ENCODE measurements at regions not wholly inside any gene's neighbourhood (a gene's known extent, or its start where the extent isn't known, plus 50 kb on each side); places are given as distances from the start of the nearest gene placed in this dataset.

DNA sequence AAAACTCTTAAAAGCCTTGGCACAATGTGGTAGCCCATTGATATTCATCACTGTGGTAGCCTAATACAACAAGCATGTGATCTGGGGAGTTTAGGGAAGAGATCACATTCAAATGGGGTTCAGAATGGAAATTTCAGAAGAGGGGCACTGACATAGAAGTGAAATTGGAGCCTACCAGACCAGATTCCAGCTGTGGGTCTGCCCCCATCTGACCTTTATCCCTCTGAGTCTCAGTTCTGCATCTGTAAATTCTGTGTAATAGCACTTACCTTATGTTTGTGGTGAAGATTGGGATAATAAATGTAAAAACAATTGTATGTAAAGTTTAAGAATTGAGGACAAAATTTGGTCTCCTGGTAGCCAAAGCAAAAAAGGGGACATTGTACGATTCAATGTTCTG is 320.4 kb upstream of the BOD1L1 start:
- no peaks in the 10 kb centered on the region for H3K9me2 ChIP-seq (replicated peaks; ENCODE audit: low read length)
- no peaks in the 10 kb centered on the region for H4K20me1 ChIP-seq (ENCODE audit: low read length)
- no peaks in the 10 kb centered on the region for H3F3A ChIP-seq (ENCODE audit: low read length, unreplicated experiment)
- BruUV-seq (replicated peaks), result no TSS peak
- POLR2A ChIA-PET (ENCODE audit: unreplicated experiment), result no interaction called here
- no peak for TF ChIP-seq EZH2 (IDR thresholded peaks at IDR 0.05; ENCODE audit: low read length, unreplicated experiment)
- no peak for TF ChIP-seq EZH2phosphoT487 (IDR thresholded peaks at IDR 0.05; ENCODE audit: borderline replicate concordance, low read length)
- TF ChIP-seq, protein P1, sequence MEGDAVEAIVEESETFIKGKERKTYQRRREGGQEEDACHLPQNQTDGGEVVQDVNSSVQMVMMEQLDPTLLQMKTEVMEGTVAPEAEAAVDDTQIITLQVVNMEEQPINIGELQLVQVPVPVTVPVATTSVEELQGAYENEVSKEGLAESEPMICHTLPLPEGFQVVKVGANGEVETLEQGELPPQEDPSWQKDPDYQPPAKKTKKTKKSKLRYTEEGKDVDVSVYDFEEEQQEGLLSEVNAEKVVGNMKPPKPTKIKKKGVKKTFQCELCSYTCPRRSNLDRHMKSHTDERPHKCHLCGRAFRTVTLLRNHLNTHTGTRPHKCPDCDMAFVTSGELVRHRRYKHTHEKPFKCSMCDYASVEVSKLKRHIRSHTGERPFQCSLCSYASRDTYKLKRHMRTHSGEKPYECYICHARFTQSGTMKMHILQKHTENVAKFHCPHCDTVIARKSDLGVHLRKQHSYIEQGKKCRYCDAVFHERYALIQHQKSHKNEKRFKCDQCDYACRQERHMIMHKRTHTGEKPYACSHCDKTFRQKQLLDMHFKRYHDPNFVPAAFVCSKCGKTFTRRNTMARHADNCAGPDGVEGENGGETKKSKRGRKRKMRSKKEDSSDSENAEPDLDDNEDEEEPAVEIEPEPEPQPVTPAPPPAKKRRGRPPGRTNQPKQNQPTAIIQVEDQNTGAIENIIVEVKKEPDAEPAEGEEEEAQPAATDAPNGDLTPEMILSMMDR (conservative IDR thresholded peaks at IDR 0.05; ENCODE audit: low read depth, low read length), result no peak
- no peak for DNase-seq
- no peak for ATAC-seq
- H3K4me1 ChIP-seq (ENCODE audit: insufficient read depth, low read length), result no peaks in the 10 kb centered on the region
- H3K36me3 ChIP-seq (ENCODE audit: low read depth, low read length), result no peaks in the 10 kb centered on the region
- intact Hi-C loops (cut with micrococcal nuclease), result no loop called here
- H2AFZ ChIP-seq (ENCODE audit: low read length), result no peak overlapping the region
- CTCF ChIA-PET, result no interaction called here
- no peaks in the 10 kb centered on the region for H3K79me2 ChIP-seq (ENCODE audit: low read length)
- H3K27ac ChIP-seq (ENCODE audit: low read length), result no peak overlapping the region
- H3K27me3 ChIP-seq (ENCODE audit: low read length), result no peaks in the 10 kb centered on the region
- H3K9me3 ChIP-seq (ENCODE audit: low read length), result no peaks in the 10 kb centered on the region
- H3K4me3 ChIP-seq (ENCODE audit: low read length), result no peak overlapping the region
- no peak overlapping the region for H3K4me2 ChIP-seq (ENCODE audit: low read length)
- no peak overlapping the region for H3K9ac ChIP-seq (ENCODE audit: low read length)

DNA sequence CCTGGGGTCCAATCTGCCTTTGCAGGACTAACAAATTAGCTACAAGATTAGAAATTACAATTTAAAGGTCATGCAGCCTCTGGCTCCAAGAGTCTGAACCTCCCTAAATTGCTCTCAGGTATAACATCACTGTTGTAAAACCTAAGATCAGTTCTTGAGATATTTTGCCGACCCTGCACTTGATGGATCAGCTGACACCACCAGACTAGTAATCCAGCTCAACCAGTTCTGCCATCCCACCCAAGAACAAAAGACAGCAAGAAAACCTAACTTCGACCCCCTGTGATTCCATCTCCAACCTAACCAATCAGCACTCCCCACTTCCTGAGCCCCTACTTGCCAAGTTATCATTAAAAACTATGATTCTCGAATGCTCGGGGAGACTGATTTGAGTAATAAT is 323.0 kb upstream of the BOD1L1 start:
- Histone ChIP-seq H3K9me3 (ENCODE audit: low read length) (no peaks in the 10 kb centered on the region), H3K27ac (ENCODE audit: low read length) (no peak overlapping the region), H3K4me1 (ENCODE audit: insufficient read depth, low read length) (no peaks in the 10 kb centered on the region), H3K27me3 (ENCODE audit: low read length) (no peaks in the 10 kb centered on the region), H2AFZ (ENCODE audit: low read length) (no peak overlapping the region), H3K9ac (ENCODE audit: low read length) (no peak overlapping the region), H3K36me3 (ENCODE audit: low read depth, low read length) (no peaks in the 10 kb centered on the region), H3K4me3 (ENCODE audit: low read length) (no peak overlapping the region), H3K79me2 (ENCODE audit: low read length) (no peaks in the 10 kb centered on the region), H3F3A (ENCODE audit: low read length, unreplicated experiment) (no peaks in the 10 kb centered on the region), H4K20me1 (ENCODE audit: low read length) (no peaks in the 10 kb centered on the region), H3K4me2 (ENCODE audit: low read length) (no peak overlapping the region), H3K9me2 (replicated peaks; ENCODE audit: low read length) (no peaks in the 10 kb centered on the region)
- intact Hi-C loops (cut with micrococcal nuclease), result no loop called here
- ATAC-seq (no peak), DNase-seq (no peak)
- ChIA-PET POLR2A (ENCODE audit: unreplicated experiment) (no interaction called here), CTCF (no interaction called here)
- TF ChIP-seq EZH2phosphoT487 (IDR thresholded peaks at IDR 0.05; ENCODE audit: borderline replicate concordance, low read length) (no peak), EZH2 (IDR thresholded peaks at IDR 0.05; ENCODE audit: low read length, unreplicated experiment) (no peak)
- TF ChIP-seq, protein P1 (conservative IDR thresholded peaks at IDR 0.05; ENCODE audit: low read depth, low read length), result no peak
- BruUV-seq (replicated peaks), result no TSS peak

- POLR2A ChIA-PET (ENCODE audit: unreplicated experiment), result no interaction called here
- DNase-seq (no peak), ATAC-seq (peak; percentile 38; the same call in 1 of the 2 replicates)
- H3K27me3 ChIP-seq (ENCODE audit: low read length), result no peaks in the 10 kb centered on the region
- H3K4me3 ChIP-seq (ENCODE audit: low read length), result no peak overlapping the region
- no peak overlapping the region for H3K9ac ChIP-seq (ENCODE audit: low read length)
- no peaks in the 10 kb centered on the region for H4K20me1 ChIP-seq (ENCODE audit: low read length)
- TF ChIP-seq, protein P1 (conservative IDR thresholded peaks at IDR 0.05; ENCODE audit: low read depth, low read length), result no peak
- TF ChIP-seq EZH2phosphoT487 (IDR thresholded peaks at IDR 0.05; ENCODE audit: borderline replicate concordance, low read length) (no peak), EZH2 (IDR thresholded peaks at IDR 0.05; ENCODE audit: low read length, unreplicated experiment) (no peak)
- no peaks in the 10 kb centered on the region for H3K36me3 ChIP-seq (ENCODE audit: low read depth, low read length)
- no peaks in the 10 kb centered on the region for H3K9me2 ChIP-seq (replicated peaks; ENCODE audit: low read length)
- H3K4me1 ChIP-seq (ENCODE audit: insufficient read depth, low read length), result no peaks in the 10 kb centered on the region
- H3F3A ChIP-seq (ENCODE audit: low read length, unreplicated experiment), result no peaks in the 10 kb centered on the region
- H3K9me3 ChIP-seq (ENCODE audit: low read length), result no peaks in the 10 kb centered on the region
- H3K79me2 ChIP-seq (ENCODE audit: low read length), result no peaks in the 10 kb centered on the region
- BruUV-seq (replicated peaks), result no TSS peak
- no peak overlapping the region for H3K4me2 ChIP-seq (ENCODE audit: low read length)
- CTCF ChIA-PET, result no interaction called here
- intact Hi-C loops (cut with micrococcal nuclease), result no loop called here
- no peak overlapping the region for H3K27ac ChIP-seq (ENCODE audit: low read length)
- H2AFZ ChIP-seq (ENCODE audit: low read length), result no peak overlapping the region
Measured at GRCh38 chr4:13953083-13953482, 325.6 kb upstream of the BOD1L1 start.
